Muscle of back (tissue), 3 donors: ENCODE measurements at regions not wholly inside any gene's neighbourhood (a gene's known extent, or its start where the extent isn't known, plus 50 kb on each side); places are given as distances from the start of the nearest gene placed in this dataset.

Experiments
- DNase-seq, 3 donors: peaks; one replicate each; pipeline versions ENCODE4 v3.0.0 to v3.0.0-alpha.2; 2013

DNA sequence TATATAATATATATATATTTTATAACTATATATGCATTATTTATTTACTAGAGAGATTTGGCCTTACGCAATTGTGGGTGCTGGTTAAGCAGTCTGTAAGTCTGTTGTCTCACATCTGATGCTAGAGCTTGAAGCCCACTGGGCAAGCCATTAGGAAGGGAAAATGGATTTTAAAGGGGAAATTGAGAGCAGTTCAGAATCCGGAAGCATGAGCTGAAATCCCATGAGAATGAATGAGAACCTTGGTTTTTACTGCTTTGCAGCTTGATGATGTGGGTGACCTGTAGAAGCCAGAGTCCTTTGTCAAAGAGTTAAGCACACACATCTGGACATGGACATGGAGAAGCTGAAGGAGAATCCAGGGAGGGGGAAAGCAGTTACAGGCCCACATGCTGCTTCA is 220.8 kb upstream of the DAB1 start:
- no peak for DNase-seq

DNA sequence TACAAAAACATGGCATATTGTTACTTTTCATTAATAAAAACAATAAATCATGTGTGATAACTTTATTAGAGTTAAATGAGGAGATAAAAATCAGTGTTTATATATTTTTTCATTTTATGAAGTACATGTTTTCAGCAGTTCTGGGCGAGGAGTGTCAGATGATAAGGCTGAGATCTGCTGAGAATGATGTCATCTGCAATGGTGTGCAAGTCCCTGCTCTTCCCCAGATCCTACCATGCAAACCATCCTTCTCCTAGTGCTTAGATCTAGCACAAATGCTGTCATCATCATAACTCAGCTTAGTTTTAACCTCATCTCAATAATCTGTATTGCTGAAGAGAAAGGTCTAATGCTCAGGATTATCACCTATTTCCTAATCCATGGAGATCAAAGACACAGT is 214.4 kb upstream of the DAB1 start:
- no peak for DNase-seq

DNA sequence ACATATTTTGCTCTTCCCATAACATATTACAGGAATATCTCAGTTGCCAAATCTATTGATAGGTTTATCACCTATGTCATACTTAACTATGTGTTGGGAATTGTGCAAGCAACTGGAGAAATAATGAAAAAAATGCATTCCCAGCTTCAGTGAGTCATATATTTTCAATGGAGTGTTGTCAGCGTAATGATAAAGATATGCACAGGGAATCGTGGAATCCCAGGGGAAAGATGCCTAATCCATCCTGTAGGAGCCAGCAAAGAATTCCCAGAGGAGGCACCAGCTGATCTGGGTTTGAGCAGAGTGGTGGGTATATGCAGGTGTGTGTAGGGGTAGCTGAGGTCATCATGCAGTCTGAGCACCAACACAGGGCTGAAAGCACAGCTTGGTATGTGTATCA is 213.3 kb upstream of the DAB1 start:
- DNase-seq, result peak in 1 of 3 donors; percentile 84

DNA sequence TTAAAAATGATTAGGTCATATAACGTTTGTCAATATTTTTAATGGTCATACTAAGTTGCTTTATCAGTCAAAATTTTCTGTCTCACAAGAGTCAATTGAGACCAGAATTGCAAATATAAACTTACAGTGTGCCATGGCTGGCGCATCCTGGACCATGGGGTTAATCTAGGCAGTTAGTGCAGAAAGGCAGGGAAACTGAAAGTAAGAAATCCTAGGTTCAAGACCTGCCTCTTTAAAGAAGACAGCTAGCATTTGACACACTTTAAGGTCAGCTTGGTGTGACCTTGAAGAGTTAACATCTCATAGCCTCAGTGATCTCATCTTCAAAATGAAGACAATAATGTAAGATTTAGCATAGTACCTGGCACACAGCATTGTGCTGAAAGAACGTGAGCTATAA is 210.0 kb upstream of the DAB1 start:
- DNase-seq, result no peak

DNA sequence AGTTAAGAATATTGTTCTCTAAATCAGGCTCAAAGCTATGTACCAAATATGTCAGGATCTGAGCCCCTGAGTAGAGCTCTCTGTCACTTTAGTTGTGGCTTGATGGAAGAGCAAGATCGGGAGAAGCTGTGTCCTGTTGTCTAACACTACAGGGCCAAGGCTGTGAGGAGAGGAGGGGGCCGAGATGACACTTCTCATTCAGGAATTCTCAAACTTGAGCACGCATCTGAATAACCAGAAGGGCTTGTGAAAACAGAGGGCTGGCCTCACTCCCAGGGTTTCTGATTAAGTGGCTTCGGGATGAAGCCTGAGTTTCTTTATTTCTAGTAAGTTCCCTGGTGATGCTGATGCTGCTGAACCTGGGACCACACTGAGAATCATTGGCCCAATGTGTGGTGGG is 209.2 kb upstream of the DAB1 start:
- no peak for DNase-seq

DNA sequence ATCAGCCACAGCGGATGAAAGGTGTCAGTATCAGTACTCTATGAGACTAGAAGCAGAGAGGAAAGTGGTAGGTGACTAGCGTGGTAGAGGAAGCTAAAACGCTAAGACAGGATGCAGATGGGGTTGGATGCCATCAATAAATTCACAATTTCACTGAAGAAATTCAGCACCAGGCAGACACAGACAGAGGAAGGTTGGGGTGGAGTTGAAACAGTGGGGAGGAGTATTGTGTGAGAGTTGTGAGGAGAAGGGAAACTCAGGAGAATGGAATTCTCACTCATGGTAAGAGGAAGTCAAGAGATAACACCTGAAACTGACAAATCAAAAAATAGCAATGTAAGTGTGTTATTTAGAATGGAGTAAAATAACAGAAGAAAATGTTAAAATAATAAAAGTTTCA is 208.5 kb upstream of the DAB1 start:
- no peak for DNase-seq

DNA sequence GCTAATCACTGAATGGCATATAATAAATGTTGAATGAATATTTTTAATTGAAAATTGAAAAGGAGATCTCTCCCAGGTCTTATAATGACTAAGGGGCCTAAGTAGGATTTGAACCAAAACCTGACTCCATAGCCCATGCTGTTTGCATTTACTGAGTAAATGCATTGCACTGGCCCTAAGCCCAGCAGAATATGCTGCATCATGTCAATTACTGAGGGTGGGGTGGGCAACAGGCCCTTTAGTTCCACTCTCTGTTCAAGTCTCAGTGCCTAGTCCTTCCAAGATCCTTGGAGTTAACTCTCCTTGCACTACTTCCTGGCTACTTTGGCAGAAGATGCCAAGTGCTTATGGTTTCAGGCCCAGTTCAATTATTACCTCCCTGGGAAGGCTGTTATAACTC is 203.8 kb upstream of the DAB1 start:
- no peak for DNase-seq

DNA sequence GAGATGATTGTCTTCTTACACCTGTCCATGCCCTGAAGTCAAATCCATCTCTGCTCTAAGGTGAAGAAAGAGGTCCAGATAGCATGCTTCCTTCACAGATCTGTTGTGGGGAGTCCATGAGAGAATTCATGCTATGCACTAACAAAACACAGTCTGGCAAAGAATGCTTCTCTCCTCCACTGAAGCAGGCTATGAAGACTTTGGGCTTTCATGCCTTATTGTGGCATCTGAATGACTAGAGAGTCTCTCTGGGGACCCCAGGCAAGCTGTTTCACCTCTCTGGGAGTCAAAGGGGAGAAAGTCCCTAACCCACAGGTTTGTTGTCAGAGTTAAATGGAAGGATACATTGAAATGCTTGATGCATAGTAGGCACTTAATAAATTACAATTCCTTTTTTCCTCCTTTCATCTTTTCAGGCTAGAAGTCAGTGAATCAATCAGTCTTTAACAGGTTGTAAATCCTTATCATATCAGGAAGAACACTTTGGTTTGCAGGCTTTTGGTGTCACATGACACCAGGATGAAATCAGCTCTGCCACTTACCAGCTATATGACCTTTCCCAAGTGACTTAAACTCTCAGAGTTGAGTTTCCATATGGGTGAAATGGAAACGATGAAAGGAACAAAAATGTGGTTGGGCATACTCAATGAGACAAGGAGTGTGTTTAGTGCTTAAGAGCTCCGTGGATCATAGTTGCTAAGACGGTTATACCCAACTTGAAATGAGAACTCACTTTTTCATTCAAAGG is 200.1 kb upstream of the DAB1 start:
- no peak for DNase-seq

DNA sequence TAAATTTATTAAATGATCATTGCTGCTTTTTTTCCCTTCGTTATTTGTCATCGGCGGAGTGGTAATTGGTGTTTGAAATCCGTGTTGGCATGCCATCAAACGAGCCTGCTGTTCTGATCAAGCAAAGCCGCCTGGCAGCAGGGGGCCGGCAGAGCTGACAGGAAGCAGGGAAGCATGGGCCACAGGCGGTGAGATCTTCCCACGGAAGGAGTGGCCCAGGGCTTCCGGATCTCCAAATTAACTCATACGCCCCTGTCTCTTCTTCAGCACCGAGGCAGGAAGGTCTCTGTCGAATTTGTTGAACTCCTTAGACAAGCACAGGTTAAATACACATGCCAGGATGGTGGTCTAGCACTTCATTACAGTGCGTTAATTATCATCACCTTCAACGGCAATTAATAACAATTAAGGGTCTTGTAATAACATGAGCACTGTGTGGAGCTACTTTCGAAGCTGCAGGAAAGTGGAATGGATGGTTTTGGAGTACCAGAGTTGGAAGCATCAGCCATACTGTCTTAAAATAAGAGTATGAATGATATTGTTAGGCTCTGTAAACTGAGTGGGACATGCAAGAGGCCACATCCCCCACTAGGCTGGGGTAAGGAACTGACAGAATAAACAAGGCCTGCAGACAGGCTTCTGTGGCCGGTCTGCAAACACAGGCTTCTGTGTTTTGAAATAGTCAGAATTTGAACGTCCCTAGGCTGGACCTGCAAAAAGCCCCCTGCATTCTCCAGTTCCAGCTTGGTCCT is 199.4 kb upstream of the DAB1 start:
- DNase-seq, result peak in 2 of 3 donors; percentile 42 to 57

DNA sequence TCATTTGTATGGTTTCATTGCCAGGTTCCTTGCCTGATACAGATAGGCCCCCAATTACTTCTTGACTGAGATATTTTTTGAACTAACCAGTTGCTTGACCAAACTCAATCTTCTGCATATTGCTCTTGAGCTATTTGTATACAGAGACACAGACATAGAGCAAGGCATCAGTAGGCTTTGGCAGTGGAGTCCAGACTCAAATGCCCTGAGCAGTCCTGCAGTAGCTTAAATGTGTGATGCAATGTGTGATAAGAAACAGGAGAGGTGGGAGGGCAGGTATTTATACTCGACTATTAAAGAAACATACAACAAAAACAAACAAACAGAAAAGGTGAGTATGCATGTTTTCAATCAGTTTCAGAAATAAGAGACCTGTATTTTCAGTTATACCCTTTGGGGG is 197.9 kb upstream of the DAB1 start:
- DNase-seq, result no peak

DNA sequence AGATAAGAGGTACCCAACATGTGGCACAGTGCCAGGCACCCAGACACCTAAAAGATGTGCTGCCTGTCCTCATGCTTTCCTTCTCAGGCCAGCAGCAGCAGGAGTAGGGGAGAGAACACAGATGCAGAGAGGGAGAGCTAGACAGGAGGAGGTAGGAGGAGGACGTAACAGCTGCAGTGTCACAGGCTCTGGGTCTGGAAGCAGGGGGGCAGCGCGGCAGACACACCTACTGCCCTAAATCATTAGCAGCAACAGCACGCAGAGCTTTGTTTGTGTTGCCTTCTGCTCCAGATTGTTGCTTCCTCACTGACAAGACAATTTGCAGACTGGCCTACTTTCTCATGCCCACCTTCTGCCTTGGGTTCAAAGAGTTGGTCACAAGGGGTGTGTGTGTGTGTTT is 196.7 kb upstream of the DAB1 start:
- peak in 1 of 3 donors; percentile 33 for DNase-seq

DNA sequence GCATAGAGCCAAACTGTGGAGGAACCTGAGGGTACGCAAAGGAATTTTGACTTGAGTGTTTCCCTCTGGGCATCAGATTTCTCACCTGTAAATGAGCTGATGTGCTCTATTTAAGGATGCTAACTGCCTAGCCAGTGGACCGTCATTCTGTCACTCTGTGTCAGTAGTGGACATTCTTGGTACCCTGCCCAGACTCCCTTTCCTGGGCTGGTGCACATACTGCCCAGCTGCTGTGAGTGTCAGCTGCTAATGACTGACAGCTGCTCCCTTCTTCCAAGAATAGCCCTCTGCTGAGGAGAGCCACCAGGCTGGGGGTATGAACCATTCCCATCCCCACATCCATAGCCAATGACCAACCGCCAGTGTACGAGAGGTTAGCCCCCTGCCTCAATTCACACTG is 193.1 kb upstream of the DAB1 start:
- DNase-seq, result peak; percentile 51 to 71 (median 57)

DNA sequence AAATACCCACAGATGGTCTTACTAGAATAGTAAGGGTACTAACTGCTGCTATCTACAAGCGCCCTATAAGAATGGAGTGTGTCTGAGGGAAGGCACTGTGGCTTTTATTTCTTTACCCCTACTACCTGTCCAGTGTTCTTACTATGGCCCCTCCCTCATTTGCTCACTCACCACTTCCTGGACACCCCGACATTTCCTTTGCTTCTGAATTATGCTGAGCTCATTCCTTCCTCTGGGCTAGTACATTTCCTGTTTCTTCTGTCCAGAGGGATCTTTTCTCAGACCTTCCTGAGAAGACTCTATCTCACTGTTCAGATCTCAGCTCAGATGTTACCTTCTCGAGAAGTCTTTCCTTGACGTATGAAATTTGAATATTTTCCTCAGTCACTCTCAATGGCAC is 192.1 kb upstream of the DAB1 start:
- no peak for DNase-seq

DNA sequence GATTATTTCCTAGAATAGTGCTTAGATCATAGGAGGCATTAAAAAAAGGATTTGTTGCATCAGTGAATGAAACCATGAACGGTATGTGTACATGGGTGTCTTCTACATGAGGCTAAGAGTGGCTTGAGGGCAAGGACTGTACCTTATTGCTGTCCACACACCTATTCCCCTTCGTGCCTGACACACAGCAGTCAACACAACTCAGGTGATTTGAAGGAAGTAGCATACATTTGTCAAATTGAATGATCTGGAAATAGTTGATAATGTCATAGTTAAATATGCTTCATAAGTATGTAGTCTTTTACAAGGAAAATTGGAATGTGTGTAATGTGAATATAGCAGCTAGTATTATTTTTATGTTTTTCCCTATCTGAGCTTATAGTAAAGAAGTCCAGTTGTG is 189.0 kb upstream of the DAB1 start:
- no peak for DNase-seq

DNA sequence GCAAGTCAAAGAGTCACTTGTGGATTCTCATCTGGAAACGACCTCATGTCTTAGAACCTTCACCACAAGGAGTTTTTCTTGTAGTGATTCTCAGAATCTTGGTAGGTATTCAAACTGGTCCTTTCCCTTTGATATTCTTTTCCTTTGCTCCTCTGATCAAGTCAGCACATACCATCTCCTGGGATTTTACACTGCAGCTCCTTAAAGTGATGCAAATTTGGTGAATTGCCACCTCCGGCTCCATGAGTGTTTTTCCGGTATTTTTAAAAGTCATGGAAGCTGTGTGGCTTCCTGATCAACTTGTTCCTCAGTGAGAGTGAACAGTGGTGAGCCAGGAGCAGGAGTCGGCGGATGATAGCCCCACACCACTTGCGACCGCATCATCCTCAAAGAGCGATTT is 182.1 kb upstream of the DAB1 start:
- DNase-seq, result no peak

DNA sequence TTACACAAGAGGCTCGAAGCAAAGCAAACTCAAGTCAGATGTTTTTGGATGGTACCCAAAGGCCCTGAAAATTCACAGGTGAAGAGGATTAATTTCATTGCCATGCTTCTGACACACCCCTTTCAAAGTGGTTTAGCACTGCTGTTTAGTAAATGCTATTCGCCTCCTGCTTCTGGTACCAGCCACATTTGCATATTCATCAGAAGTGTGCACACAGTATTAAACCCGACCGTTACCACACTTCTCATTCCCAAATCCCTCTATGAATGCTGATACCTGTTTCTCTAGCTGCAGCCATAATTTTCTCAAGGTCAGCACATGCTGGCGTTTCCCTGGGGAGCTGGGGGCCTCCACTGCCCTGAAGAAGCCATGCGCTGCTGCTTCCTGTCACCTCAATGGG is 179.8 kb upstream of the DAB1 start:
- no peak for DNase-seq

DNA sequence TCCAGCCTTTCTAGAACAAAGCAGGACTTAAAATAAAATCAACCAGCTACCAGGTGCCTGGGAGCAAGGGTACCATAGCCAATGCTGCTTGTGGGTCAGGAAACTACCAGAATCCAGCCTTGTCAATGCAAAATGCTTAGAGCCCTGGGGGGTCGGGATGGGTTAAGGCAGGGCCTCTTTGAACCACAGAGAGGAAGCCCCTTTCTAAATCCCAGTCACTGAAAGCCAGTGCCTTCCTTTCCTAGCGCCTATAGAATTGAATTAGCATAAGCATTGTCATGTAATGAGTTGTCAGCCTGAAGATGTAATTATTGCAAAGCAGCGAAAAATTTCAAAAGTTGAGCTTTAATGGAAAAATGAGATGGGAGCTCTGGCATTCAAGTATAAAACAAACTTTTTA is 176.6 kb upstream of the DAB1 start:
- no peak for DNase-seq

DNA sequence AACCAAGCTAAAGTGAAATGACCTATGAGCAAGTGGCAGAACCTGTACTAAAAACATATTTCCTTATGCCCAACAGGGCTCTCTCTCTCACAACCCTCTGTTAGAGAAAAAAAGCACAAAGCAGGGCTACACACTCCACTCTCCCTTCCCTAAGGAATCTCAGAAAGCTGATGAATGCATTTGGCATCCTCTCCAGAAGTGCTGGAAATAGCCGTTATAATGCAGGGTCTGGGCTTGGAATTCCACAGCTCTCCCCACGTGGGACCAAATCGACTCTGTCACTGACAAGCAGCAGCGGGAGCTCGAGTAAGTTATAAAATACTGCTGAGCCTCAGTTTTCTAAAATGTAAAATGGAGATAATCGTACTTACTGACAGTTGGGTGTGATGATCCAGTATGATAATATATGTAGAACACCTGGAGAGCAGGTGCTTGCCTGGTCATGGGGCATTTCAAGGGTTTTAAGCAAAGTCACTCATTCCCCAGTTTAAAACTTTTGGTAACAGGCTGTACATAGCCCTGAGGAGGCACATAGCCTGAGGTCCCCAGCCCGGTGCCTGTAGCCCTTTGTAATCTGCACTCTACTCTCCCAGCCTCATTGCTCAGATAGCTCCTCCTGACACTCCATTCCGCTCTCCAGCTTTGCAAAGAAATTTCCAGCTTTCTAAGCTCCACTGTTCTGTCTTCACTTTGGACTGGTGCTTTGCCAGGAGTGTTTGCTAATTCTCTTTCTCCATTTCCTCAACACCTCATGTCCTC is 175.6 kb upstream of the DAB1 start:
- peak; percentile 55 to 77 (median 69) for DNase-seq

DNA sequence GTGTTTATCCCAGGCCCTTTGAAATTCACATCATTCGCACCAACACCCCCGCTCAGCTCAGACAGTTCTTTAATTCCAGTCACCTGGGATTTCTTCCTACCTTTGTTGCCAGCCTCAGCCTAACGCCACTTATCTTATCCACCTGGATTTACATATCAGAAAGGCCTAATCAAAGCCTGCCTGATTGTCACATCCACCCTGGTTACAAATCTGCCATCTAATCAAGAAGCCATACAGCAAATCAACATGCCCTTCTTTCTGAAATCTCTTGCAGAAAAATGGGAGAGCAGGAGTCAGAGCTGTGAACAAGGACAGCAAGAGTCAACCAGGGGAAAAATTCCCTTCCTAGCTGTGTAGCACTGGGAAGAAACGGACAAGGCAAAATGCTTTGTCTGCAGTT is 173.2 kb upstream of the DAB1 start:
- no peak for DNase-seq

DNA sequence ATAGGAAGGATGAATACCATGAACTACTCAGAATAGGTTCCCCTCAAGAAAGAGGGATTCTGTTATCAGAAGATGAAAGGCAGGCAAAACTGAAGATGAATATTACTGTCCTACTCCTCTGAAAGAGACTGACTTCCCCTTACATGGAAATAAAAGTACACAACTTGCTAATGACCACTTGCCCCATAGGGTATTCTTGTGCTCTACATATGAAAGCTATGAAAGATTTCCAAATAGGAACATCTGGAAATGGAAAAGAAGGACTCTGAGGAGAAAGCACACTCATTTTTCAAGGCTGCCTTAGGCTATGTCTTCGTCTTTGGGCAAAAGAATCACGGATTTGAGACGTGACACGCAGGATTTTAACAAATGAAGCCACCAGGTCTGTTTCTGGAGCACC is 170.1 kb upstream of the DAB1 start:
- DNase-seq, result no peak

DNA sequence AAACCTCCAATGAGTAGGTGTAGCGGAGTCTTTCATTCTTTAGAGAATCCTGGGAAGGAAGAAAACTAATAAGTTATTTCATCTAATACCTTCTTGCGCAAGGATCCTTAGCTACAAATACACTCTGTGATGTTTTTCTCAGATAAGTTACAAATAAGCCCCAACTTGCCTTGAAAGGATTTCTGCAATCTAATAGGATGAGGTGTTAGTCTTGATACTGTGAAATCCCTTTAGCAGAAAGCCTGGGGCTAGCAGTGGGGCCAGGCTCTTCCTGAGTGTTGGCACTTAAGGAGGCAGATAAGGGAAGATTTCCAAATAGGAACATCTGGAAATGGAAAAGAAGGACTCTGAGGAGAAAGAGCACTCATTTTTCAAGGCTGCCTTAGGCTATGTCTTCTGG is 168.0 kb upstream of the DAB1 start:
- no peak for DNase-seq

DNA sequence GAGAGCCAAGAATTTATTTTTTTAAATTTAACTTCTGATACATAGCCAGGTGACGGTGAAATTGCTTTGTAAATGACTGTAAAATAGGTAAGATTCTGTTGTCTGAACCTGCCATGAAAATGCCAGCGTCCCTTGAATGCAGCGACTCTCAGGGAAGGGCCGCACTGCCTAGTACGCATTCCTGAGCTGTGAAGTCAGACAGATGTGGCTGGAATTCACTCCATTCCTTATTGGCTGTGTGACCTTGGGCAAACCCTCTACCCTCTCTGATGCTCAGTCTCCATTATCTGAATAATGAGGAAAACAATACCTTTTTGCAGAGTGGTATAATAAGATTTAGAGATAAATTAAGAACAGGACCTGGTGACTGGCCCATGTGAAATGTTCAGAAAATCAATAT is 167.1 kb upstream of the DAB1 start:
- DNase-seq, result no peak

DNA sequence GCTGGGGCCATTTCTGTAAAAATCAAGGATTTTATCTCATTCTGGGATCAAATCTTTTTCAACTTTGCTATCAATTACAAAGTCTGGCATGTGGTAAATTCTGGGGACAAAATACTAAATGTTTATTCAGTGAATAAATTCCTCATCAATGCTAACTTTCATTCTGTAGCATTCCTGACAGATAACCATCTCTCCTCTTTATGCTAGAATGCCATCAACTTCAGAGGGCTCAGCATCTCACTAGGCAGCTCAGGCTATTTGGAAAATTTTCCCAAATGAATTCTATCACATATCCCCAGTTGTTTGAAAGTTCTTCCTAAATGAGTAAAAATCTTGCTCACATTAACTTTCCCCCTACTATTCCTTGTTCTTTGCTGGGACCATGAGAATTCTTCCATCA is 163.0 kb upstream of the DAB1 start:
- no peak for DNase-seq
